MM.1S (cell line): ENCODE measurements at regions not wholly inside any gene's neighbourhood (a gene's known extent, or its start where the extent isn't known, plus 50 kb on each side); places are given as distances from the start of the nearest gene placed in this dataset.
"Not testable (repeated sequence)": the region's sequence is repeated elsewhere in the genome, so short reads cannot be mapped to it uniquely, and the experiment has no call there.

Experiments
- CTCF ChIP-seq: fragments of 300-600 bp; sonication (generic); IDR thresholded peaks from 2 replicates; pipeline ENCODE4 v1.5.1; 2016; ENCODE audit warnings: antibody characterized with exemption, low read length, mixed read lengths
- EZH2 ChIP-seq: fragments of 300-600 bp; sonication (generic); optimal IDR thresholded peaks from 2 replicates; pipeline ENCODE3; 2017; ENCODE audit warnings: low read depth, mild to moderate bottlenecking, antibody characterized with exemption, low read length, mixed read lengths
- EZH2phosphoT487 ChIP-seq: fragments of 300-600 bp; sonication (generic); IDR thresholded peaks from 2 replicates; pipeline ENCODE4 v1.6.1; 2018; ENCODE audit warnings: antibody characterized with exemption, low read length

DNA sequence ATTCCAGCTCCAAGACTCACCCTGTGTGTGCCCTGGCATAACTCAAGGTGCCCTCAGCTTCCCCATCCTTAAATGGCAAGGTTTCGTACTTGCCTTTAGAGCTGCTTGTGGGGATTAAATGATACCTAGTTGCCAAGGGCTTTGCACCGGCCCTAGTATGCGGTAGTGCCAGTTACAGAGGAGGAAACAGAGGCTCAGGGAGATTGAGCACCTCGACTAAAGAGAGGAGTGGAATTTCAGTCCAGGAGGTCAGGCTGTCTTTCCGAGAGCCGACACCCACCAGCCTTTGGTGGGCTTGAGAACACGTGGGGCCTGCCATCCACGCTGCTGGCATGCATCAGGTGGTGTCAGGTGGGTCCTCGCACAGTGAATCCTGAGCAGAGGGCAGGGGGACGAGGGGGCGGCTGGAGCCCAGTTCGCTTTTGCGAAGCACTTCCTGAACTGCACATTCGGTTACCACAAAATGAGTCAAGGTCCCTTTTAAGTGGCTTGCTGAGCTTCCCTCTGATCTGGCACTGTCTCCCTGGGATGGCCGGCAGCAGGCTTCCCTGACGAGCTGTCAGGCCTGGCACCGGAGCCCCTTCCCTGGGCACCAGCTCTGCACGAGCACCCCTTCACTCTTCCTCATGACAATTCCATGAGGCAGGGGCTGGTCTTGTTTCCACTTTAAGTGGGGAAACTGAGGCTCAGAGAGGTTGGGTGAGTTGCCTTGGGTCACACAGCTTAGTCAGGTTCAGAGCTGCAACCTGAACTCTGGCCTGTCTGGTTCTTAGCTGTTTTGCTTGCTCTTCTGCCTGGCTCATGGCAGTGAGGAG lies 291.4 kb downstream of the BCL2L11 start:
- TF ChIP-seq CTCF, EZH2, EZH2phosphoT487: not testable (repeated sequence)
